ENCODE measurements at regions not wholly inside any gene's neighbourhood (a gene's known extent, or its start where the extent isn't known, plus 50 kb on each side); places are given as distances from the start of the nearest gene placed in this dataset.

- TF ChIP-seq CTCF (IDR thresholded peaks at IDR 0.05) (no peak), POLR2A (IDR thresholded peaks at IDR 0.05) (no peak)
These were observed 1027.0 kb downstream of the STIM2 start for GRCh38 chr4:27887646-27888045.

Data from lower leg skin (tissue), 3 donors.